Sigmoid colon (tissue), 4 donors: ENCODE measurements at regions not wholly inside any gene's neighbourhood (a gene's known extent, or its start where the extent isn't known, plus 50 kb on each side); places are given as distances from the start of the nearest gene placed in this dataset.

Experiments
- CTCF ChIP-seq, 4 experiments: fragments of 450-650 bp in 3 of 4; fragments of 200-600 bp in 1 of 4; IDR thresholded peaks; one replicate each; pipeline ENCODE4 v1.5.1; 2016 to 2019; ENCODE audit warnings: antibody characterized with exemption in 4 of 4, mild to moderate bottlenecking in 3 of 4, moderate library complexity in 2 of 4
- EP300 ChIP-seq, 4 donors: sonication (generic); formaldehyde crosslinking; IDR thresholded peaks; one replicate each; pipeline ENCODE4 v1.6.1; 2017; ENCODE audit warnings: antibody characterized with exemption in 4 of 4
- POLR2A ChIP-seq, 2 donors: fragments of 450-650 bp; IDR thresholded peaks; one replicate each; pipeline ENCODE4 v1.6.1; 2016; ENCODE audit warnings: antibody characterized with exemption in 2 of 2, mild to moderate bottlenecking in 2 of 2, moderate library complexity in 2 of 2
- POLR2AphosphoS5 ChIP-seq, 4 donors: sonication (generic); formaldehyde crosslinking; IDR thresholded peaks; one replicate each; pipeline ENCODE4 v1.6.1; 2017; ENCODE audit warnings: antibody characterized with exemption in 4 of 4

- TF ChIP-seq POLR2A (IDR thresholded peaks at IDR 0.05), result no peak
- TF ChIP-seq CTCF (IDR thresholded peaks at IDR 0.05), result no peak
- no peak for TF ChIP-seq POLR2AphosphoS5 (IDR thresholded peaks at IDR 0.05)
- TF ChIP-seq EP300 (IDR thresholded peaks at IDR 0.05), result no peak
Measured at GRCh38 chr2:220787251-220787650, 784.9 kb downstream of the EPHA4 start.
